ENCODE measurements at regions not wholly inside any gene's neighbourhood (a gene's known extent, or its start where the extent isn't known, plus 50 kb on each side); places are given as distances from the start of the nearest gene placed in this dataset.

- no peak for TF ChIP-seq AEBP2 (tag by site-specific recombination; IDR thresholded peaks at IDR 0.05; ENCODE audit: borderline replicate concordance)
- no peak for TF ChIP-seq ZNF776 (tag by site-specific recombination; IDR thresholded peaks at IDR 0.05; ENCODE audit: borderline replicate concordance)
- TF ChIP-seq KLF16 (tag by site-specific recombination; IDR thresholded peaks at IDR 0.05), result peak; percentile 57; the same call in 1 of the 2 replicates
- no peak for TF ChIP-seq HOXA7 (CRISPR knock-in tag; IDR thresholded peaks at IDR 0.05; ENCODE audit: borderline replicate concordance)
- TF ChIP-seq ELK4 (IDR thresholded peaks at IDR 0.05; ENCODE audit: borderline replicate concordance, low read depth, low read length), result no peak
- 0 out of 2 replicates have a peak, but pooled peaks have one; percentile 42 for TF ChIP-seq HIC1 (tag by site-specific recombination; IDR thresholded peaks at IDR 0.05)
- no peak for TF ChIP-seq PRDM2 (tag by site-specific recombination; IDR thresholded peaks at IDR 0.05; ENCODE audit: borderline replicate concordance)
- no peak for TF ChIP-seq ZNF23 (tag by site-specific recombination; IDR thresholded peaks at IDR 0.05; ENCODE audit: borderline replicate concordance)
- TF ChIP-seq ZNF221 (tag by site-specific recombination; IDR thresholded peaks at IDR 0.05; ENCODE audit: borderline replicate concordance), result no peak
- no peak for TF ChIP-seq REPIN1 (tag by site-specific recombination; IDR thresholded peaks at IDR 0.05; ENCODE audit: low read depth)
- TF ChIP-seq ZNF555 (tag by site-specific recombination; conservative IDR thresholded peaks at IDR 0.05), result no peak
- no peak for TF ChIP-seq ZBTB1 (tag by site-specific recombination; IDR thresholded peaks at IDR 0.05)
- TF ChIP-seq ZNF112 (tag by site-specific recombination; IDR thresholded peaks at IDR 0.05), result no peak
- TF ChIP-seq KLF10 (tag by site-specific recombination; IDR thresholded peaks at IDR 0.05), result no peak
- no peak for TF ChIP-seq TSHZ1 (tag by site-specific recombination; IDR thresholded peaks at IDR 0.05; ENCODE audit: borderline replicate concordance)
- TF ChIP-seq ZNF121 (tag by site-specific recombination; IDR thresholded peaks at IDR 0.05), result no peak
- TF ChIP-seq ZNF132 (tag by site-specific recombination; IDR thresholded peaks at IDR 0.05; ENCODE audit: borderline replicate concordance), result no peak
- no peak for TF ChIP-seq ZNF114 (tag by site-specific recombination; IDR thresholded peaks at IDR 0.05)
- no peak for TF ChIP-seq YY2 (tag by site-specific recombination; IDR thresholded peaks at IDR 0.05)
- no peak for TF ChIP-seq ZNF704 (tag by site-specific recombination; IDR thresholded peaks at IDR 0.05)
- TF ChIP-seq MZF1 (tag by site-specific recombination; IDR thresholded peaks at IDR 0.05; ENCODE audit: borderline replicate concordance), result no peak
- no peak for TF ChIP-seq ZNF24 (tag by site-specific recombination; IDR thresholded peaks at IDR 0.05)
- peak; percentile 28; the same call in 1 of the 2 replicates for TF ChIP-seq ZNF629 (tag by site-specific recombination; IDR thresholded peaks at IDR 0.05)
Measured at GRCh38 chr1:112849425-112850033, 106.5 kb downstream of the SLC16A1 start (continued).

Measured in HEK293 (cell line).